Motor neuron (in vitro differentiated cells): ENCODE measurements at regions not wholly inside any gene's neighbourhood (a gene's known extent, or its start where the extent isn't known, plus 50 kb on each side); places are given as distances from the start of the nearest gene placed in this dataset.

Experiments used
- ATAC-seq, 8 experiments: fragments of 200-7000 bp; cut with Tn5 transposase; replicated peaks in 6 of 8; 2 replicates each; pipeline ENCODE4 v1.8.0; 2021; ENCODE audit warnings: mild to moderate bottlenecking in 8 of 8, moderate library complexity in 8 of 8
- H3K27ac ChIP-seq, 2 donors: fragments of 250-450 bp; sonication (Bioruptor Pico); 2 replicates each; pipeline ENCODE4 v1.9.0; 2021; ENCODE audit warnings: antibody characterized with exemption in 2 of 2, mild to moderate bottlenecking in 2 of 2, moderate library complexity in 1 of 2
- H3K4me1 ChIP-seq, 2 donors: fragments of 250-450 bp; sonication (Bioruptor Pico); replicated peaks in 1 of 2; 2 replicates each; pipeline ENCODE4 v1.6.1; 2021; ENCODE audit warnings: antibody characterized with exemption in 2 of 2, mild to moderate bottlenecking in 2 of 2, moderate library complexity in 1 of 2
- H3K4me3 ChIP-seq, 5 donors: fragments of 250-450 bp; sonication (Bioruptor Pico); 2 replicates each; pipeline ENCODE4 v1.9.0; 2021; ENCODE audit warnings: antibody characterized with exemption in 5 of 5, mild to moderate bottlenecking in 5 of 5, moderate library complexity in 4 of 5
- WGBS, 10 experiments: fragments of 450-650 bp; shearing (Covaris generic); methylation state at CpG; one replicate each; pipeline ENCODE4 v1.0.0; 2022; 5-methylcytosine and 5-hydroxymethylcytosine counted together
- in situ Hi-C, 9 experiments: fragments of 400-800 bp; cut with MboI; loops; one replicate each; pipeline ENCODE4 v1.15.0; 2021; ENCODE audit warnings: low sequenced_read_pairs in 9 of 9, low pct_unique_long_range_greater_than_20kb in 2 of 9; ENCODE audit not compliant: unreplicated experiment in 9 of 9

- no peak for ATAC-seq
- H3K27ac ChIP-seq, result no peak overlapping the region
- H3K4me3 ChIP-seq, result no peak overlapping the region
- no peaks in the 10 kb centered on the region for H3K4me1 ChIP-seq
- WGBS, 10 experiments, result 60 to 100% (median 94%) methylated on average over 1 of the region's 1 CpG; no CpG with 5 or more reads in 4 of the 10 experiments
- in situ Hi-C loops, result no loop called here
Observed at GRCh38 chr7:131272086-131272485, 55.6 kb upstream of the MKLN1 start.

DNA sequence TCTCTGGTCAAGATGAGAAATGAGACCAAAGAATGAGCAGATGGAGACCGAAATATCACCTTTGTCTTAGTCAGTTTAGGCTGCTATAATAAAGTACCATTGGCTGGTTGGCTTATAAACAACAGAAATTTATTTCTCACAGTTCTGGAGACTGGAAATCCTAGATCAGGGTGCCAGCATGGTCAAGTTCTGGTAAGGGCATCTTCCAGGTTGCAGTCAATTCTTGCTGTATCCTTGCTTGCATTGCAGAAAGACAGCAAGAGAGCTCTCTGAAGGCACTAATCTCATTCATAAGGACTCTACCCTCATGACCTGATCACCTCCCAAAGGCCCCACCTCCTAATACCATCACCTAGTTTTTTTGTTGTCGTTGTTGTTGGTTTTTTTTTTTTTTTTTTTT, 52.7 kb upstream of the MKLN1 start:
- ATAC-seq, result no peak

DNA sequence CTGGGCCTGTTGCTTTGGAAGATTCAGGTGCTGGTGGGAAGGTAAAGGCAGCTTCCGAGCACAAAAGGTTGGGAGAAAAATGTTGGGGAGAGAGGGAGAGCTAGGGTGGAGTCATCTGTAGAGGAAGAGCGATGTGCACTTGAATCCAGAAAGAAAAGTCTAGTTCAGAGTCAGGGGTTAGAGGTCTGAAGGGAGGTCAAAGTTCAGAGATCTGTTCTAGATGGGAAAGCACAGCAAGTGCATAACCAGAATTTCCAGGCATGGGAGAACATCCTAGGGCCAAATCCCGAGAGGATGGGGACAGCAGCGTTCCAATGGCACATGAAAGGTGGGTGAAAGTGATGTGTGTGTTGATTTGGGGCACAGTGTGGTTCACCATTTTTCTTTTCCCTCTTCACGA, 51.5 kb upstream of the MKLN1 start:
- Histone ChIP-seq H3K4me3 (no peak overlapping the region), H3K27ac (no peak overlapping the region), H3K4me1 (no peaks in the 10 kb centered on the region)
- WGBS, 10 experiments, result 50 to 95% (median 83%) methylated on average over 1 to 5 of the region's 5 CpGs; no CpG with 5 or more reads in 3 of the 10 experiments
- no peak for ATAC-seq
- in situ Hi-C loops, result no loop called here

More for the DNA sequence above, 52.7 kb upstream of the MKLN1 start:
- no peak overlapping the region for H3K4me3 ChIP-seq
- no peaks in the 10 kb centered on the region for H3K4me1 ChIP-seq
- WGBS, 10 experiments, result 43 to 100% (median 89%) methylated on average over 1 to 2 of the region's 2 CpGs; no CpG with 5 or more reads in 1 of the 10 experiments
- H3K27ac ChIP-seq, result no peak overlapping the region
- in situ Hi-C loops, result no loop called here

- Histone ChIP-seq H3K4me3 (no peak overlapping the region), H3K4me1 (no peaks in the 10 kb centered on the region), H3K27ac (no peak overlapping the region)
- ATAC-seq, result peak in 2 of 8 experiments; percentile 51 to 80
- WGBS, 10 experiments, result 18 to 83% (median 60%) methylated on average over 1 to 2 of the region's 2 CpGs; no CpG with 5 or more reads in 3 of the 10 experiments
- in situ Hi-C loops, result no loop called here
Observed at GRCh38 chr7:131276748-131277147, 50.9 kb upstream of the MKLN1 start.
